Caco-2 (cell line): ENCODE measurements at regions not wholly inside any gene's neighbourhood (a gene's known extent, or its start where the extent isn't known, plus 50 kb on each side); places are given as distances from the start of the nearest gene placed in this dataset.

Experiments
- BruUV-seq: library from RNA; stranded (reverse); fragments of 400-500 nt; replicated peaks from 2 replicates; lab custom pipeline; 2021; lab: Mats Ljungman, UMichigan
- CTCF ChIA-PET: fragments of 300-600 bp; sonication (Branson Sonifier 250); formaldehyde crosslinking; loops from one replicate; lab custom pipeline; 2022; ENCODE audit warnings: antibody characterized with exemption; lab: Charles Lee
- POLR2A ChIA-PET: fragments of 300-600 bp; sonication (Branson Sonifier 250); formaldehyde crosslinking; loops from one replicate; lab custom pipeline; 2022; ENCODE audit warnings: antibody characterized with exemption; lab: Charles Lee
- DNase-seq, 2 experiments: peaks; one replicate each; pipeline versions ENCODE4 v3.0.0 to v3.0.0-alpha.2; 2020 to 2022
- H3K27me3 ChIP-seq: replicated peaks from 2 replicates; pipeline ENCODE4 v1.6.0; 2011; ENCODE audit warnings: low read length; ENCODE audit not compliant: control insufficient read depth, insufficient read depth
- H3K36me3 ChIP-seq: 2 replicates; pipeline ENCODE4 v1.5.1; 2011; ENCODE audit warnings: low read length; ENCODE audit not compliant: control insufficient read depth, insufficient read depth
- H3K4me1 ChIP-seq: fragments of 250-450 bp; sonication (Bioruptor Pico); 2 replicates; pipeline ENCODE4 v1.5.1; 2020; ENCODE audit warnings: mild to moderate bottlenecking
- H3K4me3 ChIP-seq: 2 replicates; pipeline ENCODE4 v1.5.1; 2011; ENCODE audit warnings: low read depth, mild to moderate bottlenecking, control low read depth, low read length
- H3K9me3 ChIP-seq: fragments of 250-450 bp; sonication (Bioruptor Pico); 2 replicates; pipeline ENCODE4 v1.5.1; 2020; ENCODE audit warnings: mild to moderate bottlenecking, moderate library complexity
- H3K27ac Mint-ChIP-seq: one replicate; pipeline ENCODE4 v1.8.0; 2022; ENCODE audit warnings: mixed read lengths; ENCODE audit not compliant: unreplicated experiment
- H3K27me3 Mint-ChIP-seq: one replicate; pipeline ENCODE4 v1.8.0; 2022; ENCODE audit warnings: mixed read lengths; ENCODE audit not compliant: insufficient read depth, unreplicated experiment
- H3K36me3 Mint-ChIP-seq: one replicate; pipeline ENCODE4 v1.8.0; 2022; ENCODE audit warnings: mild to moderate bottlenecking, mixed read lengths; ENCODE audit not compliant: insufficient read depth, unreplicated experiment
- H3K4me1 Mint-ChIP-seq: one replicate; pipeline ENCODE4 v1.8.0; 2022; ENCODE audit warnings: low read depth, mixed read lengths; ENCODE audit not compliant: unreplicated experiment
- H3K4me3 Mint-ChIP-seq: one replicate; pipeline ENCODE4 v1.8.0; 2022; ENCODE audit warnings: mild to moderate bottlenecking, moderate library complexity, mixed read lengths; ENCODE audit not compliant: unreplicated experiment
- H3K9me3 Mint-ChIP-seq: one replicate; pipeline ENCODE4 v1.8.0; 2022; ENCODE audit warnings: mixed read lengths; ENCODE audit not compliant: unreplicated experiment
- CTCF ChIP-seq, 2 experiments: fragments of 200-600 bp in 1 of 2; IDR thresholded peaks; 1 replicate in 1 of 2; 2 replicates in 1 of 2; pipeline versions ENCODE4 v1.5.1 to v1.8.0; 2011 to 2022; ENCODE audit warnings: antibody characterized with exemption in 1 of 2, control low read depth in 1 of 2, inconsistent platforms in 1 of 2, low read depth in 1 of 2, low read length in 1 of 2, mild to moderate bottlenecking in 1 of 2, moderate library complexity in 1 of 2; ENCODE audit not compliant: insufficient read depth in 1 of 2, severe bottlenecking in 1 of 2, unreplicated experiment in 1 of 2
- intact Hi-C: fragments of 100-400 bp; cut with micrococcal nuclease; formaldehyde crosslinking; loops from one replicate; pipeline ENCODE4 v1.10.0; 2022; ENCODE audit not compliant: unreplicated experiment

- POLR2A ChIA-PET = no interaction called here
- Mint-ChIP-seq H3K9me3 (peaks cover 11% of the 10 kb centered on the region), H3K4me1 (peaks cover 5% of the 10 kb centered on the region), H3K4me3 (no peak overlapping the region), H3K27me3 (no peaks in the 10 kb centered on the region), H3K36me3 (no peaks in the 10 kb centered on the region), H3K27ac (no peak overlapping the region)
- no TSS peak for BruUV-seq
- no peaks in the 10 kb centered on the region for H3K36me3 ChIP-seq
- no peak overlapping the region for H3K4me3 ChIP-seq
- no peak for DNase-seq
- no peak for TF ChIP-seq CTCF (IDR thresholded peaks at IDR 0.05; ENCODE audit: insufficient read depth in 1 of 2, low read depth in 1 of 2, low read length in 1 of 2, severe bottlenecking in 1 of 2, unreplicated experiment in 1 of 2)
- H3K27me3 ChIP-seq = no peaks in the 10 kb centered on the region
- no peaks in the 10 kb centered on the region for H3K4me1 ChIP-seq
- 0 out of 2 replicates have a peak, but pooled peaks cover 4% of the 10 kb centered on the region for H3K9me3 ChIP-seq
- CTCF ChIA-PET = no interaction called here
- intact Hi-C loops = no loop called here
Measured at GRCh38 chr1:213440766-213441165, 389.7 kb downstream of the RPS6KC1 start.

GRCh38 chr1:213443415-213443814 lies 392.4 kb downstream of the RPS6KC1 start:
- peaks cover 11% of the 10 kb centered on the region for H3K9me3 Mint-ChIP-seq
- H3K27ac Mint-ChIP-seq = no peak overlapping the region
- ChIA-PET POLR2A (no interaction called here), CTCF (no interaction called here)
- H3K27me3 ChIP-seq = no peaks in the 10 kb centered on the region
- no TSS peak for BruUV-seq
- H3K4me3 Mint-ChIP-seq = no peak overlapping the region
- H3K36me3 Mint-ChIP-seq = no peaks in the 10 kb centered on the region
- H3K27me3 Mint-ChIP-seq = no peaks in the 10 kb centered on the region
- H3K4me1 Mint-ChIP-seq = peaks cover 5% of the 10 kb centered on the region
- H3K4me1 ChIP-seq = no peaks in the 10 kb centered on the region
- TF ChIP-seq CTCF (IDR thresholded peaks at IDR 0.05; ENCODE audit: insufficient read depth in 1 of 2, low read depth in 1 of 2, low read length in 1 of 2, severe bottlenecking in 1 of 2, unreplicated experiment in 1 of 2) = no peak
- H3K36me3 ChIP-seq = no peaks in the 10 kb centered on the region
- intact Hi-C loops = no loop called here
- DNase-seq = peak; percentile 16 to 49
- H3K4me3 ChIP-seq = no peak overlapping the region
- no peaks in the 10 kb centered on the region for H3K9me3 ChIP-seq

GRCh38 chr1:213444224-213444623 lies 393.2 kb downstream of the RPS6KC1 start:
- Histone ChIP-seq H3K9me3 (no peaks in the 10 kb centered on the region), H3K4me1 (no peaks in the 10 kb centered on the region), H3K4me3 (no peak overlapping the region), H3K27me3 (no peaks in the 10 kb centered on the region), H3K36me3 (no peaks in the 10 kb centered on the region)
- Mint-ChIP-seq H3K4me3 (no peak overlapping the region), H3K36me3 (no peaks in the 10 kb centered on the region), H3K9me3 (peaks cover 11% of the 10 kb centered on the region), H3K27ac (no peak overlapping the region), H3K4me1 (peaks cover 5% of the 10 kb centered on the region), H3K27me3 (no peaks in the 10 kb centered on the region)
- no TSS peak for BruUV-seq
- intact Hi-C loops = no loop called here
- POLR2A ChIA-PET = no interaction called here
- DNase-seq = no peak
- no peak for TF ChIP-seq CTCF (IDR thresholded peaks at IDR 0.05; ENCODE audit: insufficient read depth in 1 of 2, low read depth in 1 of 2, low read length in 1 of 2, severe bottlenecking in 1 of 2, unreplicated experiment in 1 of 2)
- CTCF ChIA-PET = no interaction called here
